HG03066 (cell line): ENCODE measurements at regions not wholly inside any gene's neighbourhood (a gene's known extent, or its start where the extent isn't known, plus 50 kb on each side); places are given as distances from the start of the nearest gene placed in this dataset.
"Not testable (repeated sequence)": the region's sequence is repeated elsewhere in the genome, so short reads cannot be mapped to it uniquely, and the experiment has no call there.

ENCODE experiments used
- ATAC-seq: cut with Tn5 transposase; IDR thresholded peaks from one replicate; pipeline ENCODE4 v1.9.1; 2021; ENCODE audit warnings: low read depth; ENCODE audit not compliant: unreplicated experiment

DNA sequence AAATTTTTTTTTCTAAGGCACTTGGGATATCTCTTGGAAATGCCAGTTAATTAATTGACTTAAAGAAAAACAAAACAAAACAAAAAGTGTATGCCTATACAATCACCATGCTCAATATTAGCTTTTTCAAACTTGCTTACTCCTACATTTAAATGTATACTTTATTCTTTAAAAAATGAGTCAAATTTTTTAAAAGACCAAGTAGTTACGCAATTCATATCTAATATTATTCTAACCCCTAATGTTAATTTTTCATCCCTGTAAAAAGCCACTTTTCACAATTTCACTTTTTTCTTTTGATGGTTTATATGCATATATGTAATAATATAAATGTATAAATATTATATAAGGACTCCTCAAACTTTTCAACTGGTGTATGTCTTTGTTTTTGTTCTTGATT lies 211.2 kb downstream of the PRDM9 start:
- ATAC-seq: no peak

- peak; percentile 34 for ATAC-seq
Measured at GRCh38 chr5:23721336-23721735, 213.9 kb downstream of the PRDM9 start.

DNA sequence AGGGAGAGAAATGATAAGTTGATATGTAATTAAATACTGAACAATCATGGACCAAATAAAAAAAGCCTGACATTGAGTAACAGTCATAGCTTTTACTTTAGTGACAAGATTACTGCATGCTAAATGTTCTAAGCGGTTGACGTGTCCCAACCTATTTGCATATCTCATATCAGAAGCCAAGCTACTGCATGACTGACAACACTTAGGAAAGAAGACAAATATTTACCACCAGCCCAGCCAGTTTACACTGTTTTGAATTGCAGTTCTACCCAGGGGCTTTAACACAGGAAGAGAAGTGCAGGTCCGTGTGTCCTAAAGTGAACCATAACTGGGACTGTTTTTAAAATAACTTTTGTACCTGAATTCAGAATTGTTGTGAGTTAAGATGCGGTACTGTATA lies 219.9 kb downstream of the PRDM9 start:
- ATAC-seq: no peak

GRCh38 chr5:23730023-23730422 lies 222.6 kb downstream of the PRDM9 start:
- ATAC-seq: no peak

DNA sequence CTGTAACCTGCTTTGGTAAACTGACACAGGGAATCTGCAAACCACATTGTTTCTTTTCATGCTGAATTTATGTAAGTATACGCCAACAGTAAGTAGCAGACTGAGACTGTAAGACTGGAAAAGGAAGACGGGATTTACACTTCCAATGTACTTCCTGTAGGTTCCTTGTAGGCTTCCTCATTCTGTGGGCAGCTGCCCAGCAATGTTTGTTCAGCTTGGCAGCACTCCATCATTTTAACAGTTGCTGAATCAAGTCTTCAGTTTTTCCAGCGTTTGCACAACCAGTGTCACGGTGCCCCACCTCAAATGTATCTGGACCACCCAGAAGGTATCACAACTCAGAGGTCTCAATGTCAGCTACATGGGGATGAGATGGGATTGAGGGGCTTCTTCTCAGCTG lies 232.6 kb downstream of the PRDM9 start:
- ATAC-seq: no peak

GRCh38 chr5:23742701-23743100 lies 235.3 kb downstream of the PRDM9 start:
- no peak for ATAC-seq

DNA sequence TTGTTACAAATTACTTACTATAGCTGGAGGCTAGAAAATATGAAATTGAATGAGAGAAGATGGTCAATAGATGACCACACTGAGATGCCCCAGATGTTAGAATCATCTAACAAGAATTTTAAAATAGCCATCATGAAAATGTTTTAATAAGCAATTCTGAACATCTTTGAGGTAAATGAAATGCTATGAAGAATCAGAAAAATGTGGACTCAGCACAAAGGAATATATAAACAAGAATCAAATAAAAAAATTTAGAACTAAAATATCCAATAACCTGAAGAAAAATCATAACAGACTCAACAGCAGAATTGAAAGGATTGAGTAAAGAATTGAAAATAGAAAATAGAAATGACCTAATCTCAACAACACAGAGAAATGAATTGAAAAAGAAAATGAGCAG lies 248.5 kb downstream of the PRDM9 start:
- ATAC-seq: no peak

GRCh38 chr5:23756779-23757178 lies 249.4 kb downstream of the PRDM9 start:
- no peak for ATAC-seq

GRCh38 chr5:23763170-23763569 lies 255.8 kb downstream of the PRDM9 start:
- no peak for ATAC-seq

DNA sequence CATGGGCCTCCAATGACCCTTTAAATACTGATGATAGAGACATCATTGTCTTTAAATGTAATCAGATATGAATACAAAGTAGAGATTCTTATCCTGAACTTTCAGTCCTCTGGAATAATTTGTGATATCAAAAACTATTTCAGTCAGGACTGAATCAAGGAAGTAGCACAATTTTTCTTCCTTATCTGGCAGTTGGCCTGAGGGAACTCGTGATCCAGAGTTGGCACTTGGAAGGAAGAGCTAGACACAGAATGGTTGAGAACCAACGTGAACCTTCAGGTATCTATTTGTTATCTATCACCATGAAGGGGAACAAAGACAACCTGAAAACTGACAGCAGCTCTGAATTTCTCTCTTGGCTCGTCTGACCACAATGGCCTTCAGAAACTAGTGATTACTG lies 269.3 kb downstream of the PRDM9 start:
- no peak for ATAC-seq

DNA sequence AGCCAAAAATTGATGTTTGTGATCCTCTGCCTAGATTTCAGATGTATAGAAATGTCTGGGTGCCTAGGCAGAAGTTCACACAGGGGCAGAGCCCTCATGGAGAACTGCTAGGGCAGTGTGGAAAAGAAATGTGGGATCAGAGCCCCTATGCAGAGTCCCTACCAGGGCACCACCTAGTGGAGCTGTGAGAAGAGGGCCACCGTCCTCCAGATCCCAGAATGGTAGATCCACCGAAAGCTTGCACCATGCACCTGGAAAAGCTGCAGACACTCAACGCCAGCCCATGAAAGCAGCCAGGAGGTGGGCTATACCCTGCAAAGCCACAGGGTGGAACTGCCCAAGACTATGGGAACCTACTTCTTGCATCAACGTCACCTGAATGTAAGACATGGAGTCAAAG lies 292.9 kb downstream of the PRDM9 start:
- not testable (repeated sequence) for ATAC-seq

- no peak for ATAC-seq
Measured at GRCh38 chr5:23820765-23821471, 313.5 kb downstream of the PRDM9 start.

DNA sequence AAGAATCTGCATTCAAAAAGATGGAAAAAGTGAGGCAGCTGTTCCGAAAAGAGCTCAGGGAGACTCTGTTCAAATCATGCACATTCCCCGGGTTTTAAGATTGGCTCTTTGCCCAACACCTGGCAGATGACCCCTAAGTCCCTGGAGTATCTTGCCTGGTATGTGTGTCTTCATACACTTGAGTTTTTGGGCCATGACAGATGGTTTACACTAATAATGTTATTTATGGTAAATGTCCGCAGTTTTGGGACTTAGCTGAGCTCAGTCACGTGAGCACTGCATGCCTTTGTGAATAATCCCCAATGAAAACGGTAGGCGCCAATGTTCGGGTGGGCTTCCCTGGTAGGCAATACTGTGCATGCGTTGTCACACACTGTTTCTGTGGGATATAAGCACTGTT lies 316.1 kb downstream of the PRDM9 start:
- no peak for ATAC-seq

DNA sequence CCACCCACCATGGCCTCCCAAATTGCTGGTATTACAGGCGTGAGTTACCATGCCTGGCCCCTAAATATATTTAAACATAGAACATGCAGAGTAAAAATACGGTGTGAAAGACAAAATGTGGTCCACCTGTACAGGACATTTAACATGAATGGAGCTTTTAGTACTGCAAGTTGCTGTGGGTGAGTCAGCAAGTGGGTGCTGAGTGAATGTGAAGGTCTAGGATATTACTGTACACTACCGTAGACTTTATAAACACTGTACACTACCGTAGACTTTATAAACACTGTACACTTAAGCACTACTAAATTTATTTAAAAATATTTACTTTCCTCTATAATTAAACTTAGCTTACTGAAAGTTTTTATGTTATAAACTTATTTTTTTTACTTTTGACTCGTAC lies 317.8 kb downstream of the PRDM9 start:
- ATAC-seq: no peak

- ATAC-seq: no peak
Measured at GRCh38 chr5:23840083-23840482, 332.7 kb downstream of the PRDM9 start.

GRCh38 chr5:23864786-23865185 lies 357.4 kb downstream of the PRDM9 start:
- ATAC-seq: no peak

GRCh38 chr5:23877847-23878246 lies 370.4 kb downstream of the PRDM9 start:
- no peak for ATAC-seq

- ATAC-seq: no peak
Measured at GRCh38 chr5:23884405-23885031, 377.1 kb downstream of the PRDM9 start.

- ATAC-seq: no peak
Measured at GRCh38 chr5:23893561-23893960, 386.2 kb downstream of the PRDM9 start.

- ATAC-seq: no peak
Measured at GRCh38 chr5:23895614-23896013, 388.2 kb downstream of the PRDM9 start.

- ATAC-seq: no peak
Measured at GRCh38 chr5:23930985-23931384, 423.6 kb downstream of the PRDM9 start.

DNA sequence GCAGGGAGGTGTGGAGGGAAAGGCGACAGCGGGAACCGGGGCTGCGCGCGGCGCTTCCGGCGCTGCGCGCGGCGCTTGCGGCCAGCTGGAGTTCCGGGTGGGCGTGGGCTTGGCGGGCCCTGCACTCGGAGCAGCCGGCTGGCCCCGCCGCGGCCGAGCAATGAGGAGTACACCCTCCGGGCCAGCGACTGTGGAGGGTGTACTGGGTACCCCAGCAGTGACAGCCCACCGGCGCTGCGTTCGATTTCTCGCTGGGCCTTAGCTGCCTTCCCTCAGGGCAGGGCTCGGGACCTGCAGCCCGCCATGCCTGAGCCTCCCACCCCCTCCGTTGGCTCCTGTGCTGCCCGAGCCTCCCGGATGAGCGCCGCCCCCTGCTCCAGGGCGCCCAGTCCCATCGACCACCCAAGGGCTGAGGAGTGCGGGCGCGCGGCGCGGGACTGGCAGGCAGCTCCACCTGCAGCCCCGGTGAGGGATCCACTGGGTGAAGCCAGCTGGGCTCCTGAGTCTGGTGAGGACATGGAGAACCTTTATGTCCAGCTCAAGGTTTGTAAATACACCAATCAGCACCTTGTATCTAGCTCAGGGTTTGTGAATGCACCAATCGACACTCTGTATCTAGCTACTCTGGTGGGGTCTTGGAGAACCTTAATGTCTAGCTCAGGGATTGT lies 444.0 kb downstream of the PRDM9 start:
- ATAC-seq: not testable (repeated sequence)
